ENCODE measurements at regions not wholly inside any gene's neighbourhood (a gene's known extent, or its start where the extent isn't known, plus 50 kb on each side); places are given as distances from the start of the nearest gene placed in this dataset.

DNA sequence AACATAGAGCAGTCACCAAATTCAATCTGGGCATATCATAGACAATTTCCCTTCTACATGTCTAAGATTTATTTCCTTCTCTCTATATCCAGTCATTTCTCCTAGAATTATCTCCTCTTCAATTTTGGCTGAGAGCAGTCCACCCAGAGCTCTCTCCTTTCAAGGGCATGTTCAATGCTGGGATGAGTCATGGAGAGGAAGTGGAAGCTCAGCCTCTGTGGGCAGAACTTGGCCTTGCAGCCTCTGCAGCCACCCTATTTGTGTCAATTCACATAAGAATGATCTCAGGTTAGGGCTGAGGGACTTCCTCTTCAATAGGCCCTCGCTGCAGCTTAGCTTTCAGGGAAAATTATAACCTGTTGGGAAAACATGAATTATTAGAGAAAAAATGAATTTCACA is 560.8 kb downstream of the POM121L12 start:
- ATAC-seq, result no peak
- TF ChIP-seq TOX (CRISPR knock-in tag; IDR thresholded peaks at IDR 0.05; ENCODE audit: borderline replicate concordance) (no peak), ZFP3 (CRISPR knock-in tag; IDR thresholded peaks at IDR 0.05) (no peak), ESRRG (CRISPR knock-in tag; IDR thresholded peaks at IDR 0.05) (no peak), ZC3H10 (CRISPR knock-in tag; IDR thresholded peaks at IDR 0.05) (no peak), RARB (CRISPR knock-in tag; IDR thresholded peaks at IDR 0.05) (no peak), ARNTL (CRISPR knock-in tag; IDR thresholded peaks at IDR 0.05; ENCODE audit: borderline replicate concordance, low read depth) (no peak), OSR1 (CRISPR knock-in tag; IDR thresholded peaks at IDR 0.05) (no peak), PPARA (CRISPR knock-in tag; IDR thresholded peaks at IDR 0.05; ENCODE audit: borderline replicate concordance) (no peak), ZNF70 (CRISPR knock-in tag; IDR thresholded peaks at IDR 0.05) (no peak), BACH2 (CRISPR knock-in tag; IDR thresholded peaks at IDR 0.05; ENCODE audit: borderline replicate concordance) (no peak), ZNF565 (CRISPR knock-in tag; conservative IDR thresholded peaks at IDR 0.05; ENCODE audit: low read depth) (no peak), GLIS3 (CRISPR knock-in tag; IDR thresholded peaks at IDR 0.05) (no peak), ZNF8 (CRISPR knock-in tag; IDR thresholded peaks at IDR 0.05) (no peak)
- TF ChIP-seq, protein P1, sequence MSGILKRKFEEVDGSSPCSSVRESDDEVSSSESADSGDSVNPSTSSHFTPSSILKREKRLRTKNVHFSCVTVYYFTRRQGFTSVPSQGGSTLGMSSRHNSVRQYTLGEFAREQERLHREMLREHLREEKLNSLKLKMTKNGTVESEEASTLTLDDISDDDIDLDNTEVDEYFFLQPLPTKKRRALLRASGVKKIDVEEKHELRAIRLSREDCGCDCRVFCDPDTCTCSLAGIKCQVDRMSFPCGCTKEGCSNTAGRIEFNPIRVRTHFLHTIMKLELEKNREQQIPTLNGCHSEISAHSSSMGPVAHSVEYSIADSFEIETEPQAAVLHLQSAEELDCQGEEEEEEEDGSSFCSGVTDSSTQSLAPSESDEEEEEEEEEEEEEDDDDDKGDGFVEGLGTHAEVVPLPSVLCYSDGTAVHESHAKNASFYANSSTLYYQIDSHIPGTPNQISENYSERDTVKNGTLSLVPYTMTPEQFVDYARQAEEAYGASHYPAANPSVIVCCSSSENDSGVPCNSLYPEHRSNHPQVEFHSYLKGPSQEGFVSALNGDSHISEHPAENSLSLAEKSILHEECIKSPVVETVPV (CRISPR knock-in tag; IDR thresholded peaks at IDR 0.05), result no peak
- TF ChIP-seq, protein P2, sequence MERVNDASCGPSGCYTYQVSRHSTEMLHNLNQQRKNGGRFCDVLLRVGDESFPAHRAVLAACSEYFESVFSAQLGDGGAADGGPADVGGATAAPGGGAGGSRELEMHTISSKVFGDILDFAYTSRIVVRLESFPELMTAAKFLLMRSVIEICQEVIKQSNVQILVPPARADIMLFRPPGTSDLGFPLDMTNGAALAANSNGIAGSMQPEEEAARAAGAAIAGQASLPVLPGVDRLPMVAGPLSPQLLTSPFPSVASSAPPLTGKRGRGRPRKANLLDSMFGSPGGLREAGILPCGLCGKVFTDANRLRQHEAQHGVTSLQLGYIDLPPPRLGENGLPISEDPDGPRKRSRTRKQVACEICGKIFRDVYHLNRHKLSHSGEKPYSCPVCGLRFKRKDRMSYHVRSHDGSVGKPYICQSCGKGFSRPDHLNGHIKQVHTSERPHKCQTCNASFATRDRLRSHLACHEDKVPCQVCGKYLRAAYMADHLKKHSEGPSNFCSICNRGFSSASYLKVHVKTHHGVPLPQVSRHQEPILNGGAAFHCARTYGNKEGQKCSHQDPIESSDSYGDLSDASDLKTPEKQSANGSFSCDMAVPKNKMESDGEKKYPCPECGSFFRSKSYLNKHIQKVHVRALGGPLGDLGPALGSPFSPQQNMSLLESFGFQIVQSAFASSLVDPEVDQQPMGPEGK (CRISPR knock-in tag; IDR thresholded peaks at IDR 0.05; ENCODE audit: borderline replicate concordance), result no peak
- TF ChIP-seq, protein P3, sequence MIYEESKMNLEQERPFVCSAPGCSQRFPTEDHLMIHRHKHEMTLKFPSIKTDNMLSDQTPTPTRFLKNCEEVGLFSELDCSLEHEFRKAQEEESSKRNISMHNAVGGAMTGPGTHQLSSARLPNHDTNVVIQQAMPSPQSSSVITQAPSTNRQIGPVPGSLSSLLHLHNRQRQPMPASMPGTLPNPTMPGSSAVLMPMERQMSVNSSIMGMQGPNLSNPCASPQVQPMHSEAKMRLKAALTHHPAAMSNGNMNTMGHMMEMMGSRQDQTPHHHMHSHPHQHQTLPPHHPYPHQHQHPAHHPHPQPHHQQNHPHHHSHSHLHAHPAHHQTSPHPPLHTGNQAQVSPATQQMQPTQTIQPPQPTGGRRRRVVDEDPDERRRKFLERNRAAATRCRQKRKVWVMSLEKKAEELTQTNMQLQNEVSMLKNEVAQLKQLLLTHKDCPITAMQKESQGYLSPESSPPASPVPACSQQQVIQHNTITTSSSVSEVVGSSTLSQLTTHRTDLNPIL (CRISPR knock-in tag; IDR thresholded peaks at IDR 0.05; ENCODE audit: low read depth), result no peak
- TF ChIP-seq, protein P4, sequence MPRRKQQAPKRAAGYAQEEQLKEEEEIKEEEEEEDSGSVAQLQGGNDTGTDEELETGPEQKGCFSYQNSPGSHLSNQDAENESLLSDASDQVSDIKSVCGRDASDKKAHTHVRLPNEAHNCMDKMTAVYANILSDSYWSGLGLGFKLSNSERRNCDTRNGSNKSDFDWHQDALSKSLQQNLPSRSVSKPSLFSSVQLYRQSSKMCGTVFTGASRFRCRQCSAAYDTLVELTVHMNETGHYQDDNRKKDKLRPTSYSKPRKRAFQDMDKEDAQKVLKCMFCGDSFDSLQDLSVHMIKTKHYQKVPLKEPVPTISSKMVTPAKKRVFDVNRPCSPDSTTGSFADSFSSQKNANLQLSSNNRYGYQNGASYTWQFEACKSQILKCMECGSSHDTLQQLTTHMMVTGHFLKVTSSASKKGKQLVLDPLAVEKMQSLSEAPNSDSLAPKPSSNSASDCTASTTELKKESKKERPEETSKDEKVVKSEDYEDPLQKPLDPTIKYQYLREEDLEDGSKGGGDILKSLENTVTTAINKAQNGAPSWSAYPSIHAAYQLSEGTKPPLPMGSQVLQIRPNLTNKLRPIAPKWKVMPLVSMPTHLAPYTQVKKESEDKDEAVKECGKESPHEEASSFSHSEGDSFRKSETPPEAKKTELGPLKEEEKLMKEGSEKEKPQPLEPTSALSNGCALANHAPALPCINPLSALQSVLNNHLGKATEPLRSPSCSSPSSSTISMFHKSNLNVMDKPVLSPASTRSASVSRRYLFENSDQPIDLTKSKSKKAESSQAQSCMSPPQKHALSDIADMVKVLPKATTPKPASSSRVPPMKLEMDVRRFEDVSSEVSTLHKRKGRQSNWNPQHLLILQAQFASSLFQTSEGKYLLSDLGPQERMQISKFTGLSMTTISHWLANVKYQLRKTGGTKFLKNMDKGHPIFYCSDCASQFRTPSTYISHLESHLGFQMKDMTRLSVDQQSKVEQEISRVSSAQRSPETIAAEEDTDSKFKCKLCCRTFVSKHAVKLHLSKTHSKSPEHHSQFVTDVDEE (CRISPR knock-in tag; IDR thresholded peaks at IDR 0.05), result no peak

DNA sequence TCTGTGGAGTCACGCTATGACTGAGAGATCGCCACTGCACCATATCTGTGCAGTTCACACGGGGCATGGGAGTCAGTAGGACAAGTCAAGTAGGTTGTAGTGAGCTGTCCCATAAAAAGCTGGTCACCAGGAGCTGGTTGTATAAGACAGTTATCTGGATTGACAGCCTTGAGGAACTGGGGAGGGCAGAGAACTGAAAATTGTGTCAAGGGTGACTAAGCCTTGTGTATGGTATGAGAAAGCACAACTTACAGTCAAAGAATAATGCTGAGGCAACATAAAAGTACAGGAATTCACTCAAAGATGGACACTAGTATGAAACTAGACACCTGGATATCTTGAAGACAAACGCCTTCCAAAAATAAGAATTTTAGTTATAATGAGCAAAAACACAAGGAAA is 564.9 kb downstream of the POM121L12 start:
- TF ChIP-seq ISL1 (CRISPR knock-in tag; IDR thresholded peaks at IDR 0.05) (no peak), ZFP3 (CRISPR knock-in tag; IDR thresholded peaks at IDR 0.05) (no peak), ZNF565 (CRISPR knock-in tag; conservative IDR thresholded peaks at IDR 0.05; ENCODE audit: low read depth) (no peak), TOX (CRISPR knock-in tag; IDR thresholded peaks at IDR 0.05; ENCODE audit: borderline replicate concordance) (no peak), ZNF8 (CRISPR knock-in tag; IDR thresholded peaks at IDR 0.05) (no peak), GLIS3 (CRISPR knock-in tag; IDR thresholded peaks at IDR 0.05) (no peak)
- ATAC-seq, result no peak

DNA sequence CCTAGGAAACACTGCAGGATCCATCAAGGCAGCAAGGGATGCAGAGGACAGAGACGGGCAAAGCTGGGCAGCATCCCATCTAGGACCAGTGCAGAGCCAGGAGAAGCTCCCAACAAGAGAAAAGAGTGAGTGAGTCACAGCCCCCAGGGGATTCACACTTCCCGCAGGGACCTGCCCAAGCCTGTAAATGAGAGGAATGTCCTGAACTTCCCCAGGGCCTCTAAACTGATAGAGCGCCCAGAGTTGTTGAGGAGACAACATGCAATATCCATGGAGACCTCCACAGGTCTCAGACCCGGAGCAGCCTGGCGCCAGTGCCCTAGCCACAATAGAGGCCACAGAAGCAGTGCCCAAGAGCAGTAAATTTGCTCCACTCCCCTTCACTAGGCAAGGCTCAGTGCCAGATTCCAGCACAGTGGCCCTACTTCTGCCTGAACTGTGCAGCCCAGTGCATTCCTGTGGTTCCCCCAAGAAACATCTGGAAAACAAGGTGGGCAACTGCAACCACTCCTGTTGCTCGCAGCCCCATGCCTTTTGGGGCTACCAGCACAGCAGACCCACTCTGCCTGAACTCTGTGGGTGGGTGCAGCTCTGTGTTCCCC is 567.5 kb downstream of the POM121L12 start:
- ATAC-seq, result no peak
- TF ChIP-seq OSR1 (CRISPR knock-in tag; IDR thresholded peaks at IDR 0.05), result no peak
- TF ChIP-seq ZNF8 (CRISPR knock-in tag; IDR thresholded peaks at IDR 0.05), result no peak
- TF ChIP-seq SNAI2 (CRISPR knock-in tag; IDR thresholded peaks at IDR 0.05), result no peak
- no peak for TF ChIP-seq TOX (CRISPR knock-in tag; IDR thresholded peaks at IDR 0.05; ENCODE audit: borderline replicate concordance)
- TF ChIP-seq ESRRG (CRISPR knock-in tag; IDR thresholded peaks at IDR 0.05), result no peak
- TF ChIP-seq BACH2 (CRISPR knock-in tag; IDR thresholded peaks at IDR 0.05; ENCODE audit: borderline replicate concordance), result no peak
- TF ChIP-seq ZC3H10 (CRISPR knock-in tag; IDR thresholded peaks at IDR 0.05), result no peak
- TF ChIP-seq, protein P2 (CRISPR knock-in tag; IDR thresholded peaks at IDR 0.05; ENCODE audit: borderline replicate concordance), result no peak
- TF ChIP-seq ZNF565 (CRISPR knock-in tag; conservative IDR thresholded peaks at IDR 0.05; ENCODE audit: low read depth), result no peak
- TF ChIP-seq, protein P3 (CRISPR knock-in tag; IDR thresholded peaks at IDR 0.05; ENCODE audit: low read depth), result no peak
- TF ChIP-seq CSDC2 (CRISPR knock-in tag; IDR thresholded peaks at IDR 0.05), result no peak
- TF ChIP-seq, protein P1 (CRISPR knock-in tag; IDR thresholded peaks at IDR 0.05), result no peak
- TF ChIP-seq ZFP3 (CRISPR knock-in tag; IDR thresholded peaks at IDR 0.05), result no peak
- TF ChIP-seq PPARA (CRISPR knock-in tag; IDR thresholded peaks at IDR 0.05; ENCODE audit: borderline replicate concordance), result no peak
- no peak for TF ChIP-seq ISL1 (CRISPR knock-in tag; IDR thresholded peaks at IDR 0.05)
- TF ChIP-seq, protein P5, sequence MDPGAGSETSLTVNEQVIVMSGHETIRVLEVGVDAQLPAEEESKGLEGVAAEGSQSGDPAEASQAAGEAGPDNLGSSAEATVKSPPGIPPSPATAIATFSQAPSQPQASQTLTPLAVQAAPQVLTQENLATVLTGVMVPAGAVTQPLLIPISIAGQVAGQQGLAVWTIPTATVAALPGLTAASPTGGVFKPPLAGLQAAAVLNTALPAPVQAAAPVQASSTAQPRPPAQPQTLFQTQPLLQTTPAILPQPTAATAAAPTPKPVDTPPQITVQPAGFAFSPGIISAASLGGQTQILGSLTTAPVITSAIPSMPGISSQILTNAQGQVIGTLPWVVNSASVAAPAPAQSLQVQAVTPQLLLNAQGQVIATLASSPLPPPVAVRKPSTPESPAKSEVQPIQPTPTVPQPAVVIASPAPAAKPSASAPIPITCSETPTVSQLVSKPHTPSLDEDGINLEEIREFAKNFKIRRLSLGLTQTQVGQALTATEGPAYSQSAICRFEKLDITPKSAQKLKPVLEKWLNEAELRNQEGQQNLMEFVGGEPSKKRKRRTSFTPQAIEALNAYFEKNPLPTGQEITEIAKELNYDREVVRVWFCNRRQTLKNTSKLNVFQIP (CRISPR knock-in tag; IDR thresholded peaks at IDR 0.05; ENCODE audit: borderline replicate concordance, low read depth), result no peak
- TF ChIP-seq GLIS3 (CRISPR knock-in tag; IDR thresholded peaks at IDR 0.05), result no peak
